Natural killer cell treated with Interleukin-12 subunit alpha and Interleukin-12 subunit beta and Interleukin-15 and Interleukin-18, amount 100 ng/mL, for 72 hours (primary cell): ENCODE measurements at regions not wholly inside any gene's neighbourhood (a gene's known extent, or its start where the extent isn't known, plus 50 kb on each side); places are given as distances from the start of the nearest gene placed in this dataset.
A peak's percentile ranks its signal among the peaks of the same experiment; 100 is the strongest.

Experiments
- ATAC-seq, 2 donors: fragments of 150-1000 bp; cut with Tn5 transposase in 1 of 2; sonication (Bioruptor Pico), chemical (Tn5 transposase) in 1 of 2; 2 replicates each; pipeline ENCODE4 v1.10.0; 2021
- DNase-seq: peaks from one replicate; pipeline ENCODE4 v3.0.0; 2022; ENCODE audit warnings: low spot score
- H3K27ac Mint-ChIP-seq, 2 donors: 1 replicate in 1 of 2; 2 replicates in 1 of 2; pipeline ENCODE4 v1.8.0; 2022; ENCODE audit warnings: mixed read lengths in 2 of 2, mild to moderate bottlenecking in 1 of 2, moderate library complexity in 1 of 2
- H3K27me3 Mint-ChIP-seq, 2 donors: 1 replicate in 1 of 2; 2 replicates in 1 of 2; pipeline ENCODE4 v1.8.0; 2022; ENCODE audit warnings: mixed read lengths in 2 of 2
- H3K36me3 Mint-ChIP-seq: one replicate; pipeline ENCODE4 v1.8.0; 2022; ENCODE audit warnings: mixed read lengths
- H3K4me1 Mint-ChIP-seq, 2 donors: 1 replicate in 1 of 2; 2 replicates in 1 of 2; pipeline ENCODE4 v1.8.0; 2022; ENCODE audit warnings: low read depth in 2 of 2, mixed read lengths in 2 of 2, mild to moderate bottlenecking in 1 of 2
- H3K4me3 Mint-ChIP-seq: one replicate; pipeline ENCODE4 v1.8.0; 2022; ENCODE audit warnings: mixed read lengths
- H3K9me3 Mint-ChIP-seq: 2 replicates; pipeline ENCODE4 v1.8.0; 2022; ENCODE audit warnings: mixed read lengths

- no peak for ATAC-seq
- Mint-ChIP-seq H3K4me3 (no peak overlapping the region), H3K27me3 (no peaks in the 10 kb centered on the region), H3K27ac (peak overlapping the region; percentile 85 to 90), H3K4me1 (peaks cover 27 to 30% of the 10 kb centered on the region in 2 donors), H3K36me3 (no peaks in the 10 kb centered on the region), H3K9me3 (no peaks in the 10 kb centered on the region)
- no peak for DNase-seq
Measured at GRCh38 chr1:53405737-53406136, 53.5 kb upstream of the DMRTB1 start.

DNA sequence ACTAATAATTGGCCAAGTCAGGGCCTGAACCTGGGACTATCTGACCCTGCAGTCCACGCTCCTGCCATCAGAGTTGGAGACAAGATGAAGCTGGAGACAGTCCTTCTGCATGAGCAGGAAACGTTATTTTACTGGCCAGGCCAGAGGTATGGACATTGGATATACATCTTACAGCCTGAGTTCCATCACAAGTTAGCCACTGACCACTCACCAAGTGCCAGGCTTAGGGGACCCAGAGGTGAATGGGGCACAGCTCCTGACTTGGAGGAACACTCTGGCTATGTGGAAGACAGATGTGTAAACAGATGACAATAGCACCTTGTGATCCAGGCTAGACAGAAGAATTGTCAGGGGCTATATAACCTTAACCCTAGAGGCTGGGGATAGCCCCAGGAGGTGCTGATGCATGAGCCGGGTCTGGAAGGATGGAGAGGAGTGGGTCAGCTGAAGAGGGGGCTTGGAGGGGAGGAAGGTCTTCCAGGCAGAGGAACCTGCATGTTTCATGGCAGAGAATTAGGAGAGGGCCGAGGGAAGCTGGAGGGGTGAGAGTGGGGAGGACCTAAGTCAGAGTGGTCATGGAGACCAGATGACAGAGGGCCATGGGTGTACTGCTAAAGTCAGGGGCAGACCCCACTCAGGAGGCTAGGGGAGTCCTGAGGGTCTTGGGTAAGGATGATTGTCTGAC is 52.5 kb upstream of the DMRTB1 start:
- ATAC-seq = no peak
- no peaks in the 10 kb centered on the region for H3K27me3 Mint-ChIP-seq
- no peaks in the 10 kb centered on the region for H3K9me3 Mint-ChIP-seq
- no peaks in the 10 kb centered on the region for H3K36me3 Mint-ChIP-seq
- H3K4me3 Mint-ChIP-seq = peak overlapping the region; percentile 18
- DNase-seq = no peak
- H3K4me1 Mint-ChIP-seq = peaks cover 34 to 40% of the 10 kb centered on the region in 2 donors
- H3K27ac Mint-ChIP-seq = peak overlapping the region; percentile 85 to 90

DNA sequence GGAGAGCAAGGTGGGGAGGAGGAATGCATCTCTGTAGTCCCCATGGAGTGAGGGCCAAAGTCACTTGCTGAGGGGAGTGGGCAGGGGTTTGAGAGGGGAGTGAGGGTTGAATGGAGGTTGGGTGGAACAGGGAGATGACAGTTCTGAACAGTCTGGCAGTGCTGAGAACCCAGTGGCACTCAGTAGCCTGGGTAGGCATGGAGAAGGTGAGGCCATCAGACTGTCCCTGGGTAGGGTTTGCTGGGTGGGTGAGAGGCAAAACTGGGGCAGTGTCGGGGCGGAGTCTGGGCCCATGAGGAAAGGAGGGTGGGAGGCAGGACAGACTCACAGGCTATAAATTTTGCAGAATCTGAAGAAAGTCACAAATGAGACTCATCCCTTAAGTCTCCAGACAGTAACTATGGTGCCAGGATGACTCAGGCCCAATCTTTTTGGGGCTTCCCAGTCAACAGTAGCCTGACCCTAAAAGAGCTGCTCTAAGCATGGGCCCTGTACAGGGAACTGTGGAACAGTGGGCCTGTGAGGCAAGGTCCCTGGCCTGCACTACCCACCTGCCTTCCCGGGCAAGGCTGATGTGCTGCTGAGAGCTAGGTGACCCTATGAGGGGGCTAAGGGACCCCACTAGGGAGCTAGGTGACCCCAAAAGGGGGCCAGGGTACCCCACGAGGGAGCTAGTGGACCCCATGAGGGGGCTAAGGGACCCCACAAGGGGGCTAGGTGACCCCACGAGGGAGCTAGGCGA is 51.0 kb upstream of the DMRTB1 start:
- H3K9me3 Mint-ChIP-seq = no peaks in the 10 kb centered on the region
- H3K36me3 Mint-ChIP-seq = no peaks in the 10 kb centered on the region
- ATAC-seq (peak in 1 of 2 donors; percentile 57), DNase-seq (no peak)
- peak overlapping the region; percentile 85 to 90 for H3K27ac Mint-ChIP-seq
- peak overlapping the region; percentile 39 for H3K4me3 Mint-ChIP-seq
- peaks cover 44 to 54% of the 10 kb centered on the region in 2 donors for H3K4me1 Mint-ChIP-seq
- H3K27me3 Mint-ChIP-seq = no peaks in the 10 kb centered on the region

DNA sequence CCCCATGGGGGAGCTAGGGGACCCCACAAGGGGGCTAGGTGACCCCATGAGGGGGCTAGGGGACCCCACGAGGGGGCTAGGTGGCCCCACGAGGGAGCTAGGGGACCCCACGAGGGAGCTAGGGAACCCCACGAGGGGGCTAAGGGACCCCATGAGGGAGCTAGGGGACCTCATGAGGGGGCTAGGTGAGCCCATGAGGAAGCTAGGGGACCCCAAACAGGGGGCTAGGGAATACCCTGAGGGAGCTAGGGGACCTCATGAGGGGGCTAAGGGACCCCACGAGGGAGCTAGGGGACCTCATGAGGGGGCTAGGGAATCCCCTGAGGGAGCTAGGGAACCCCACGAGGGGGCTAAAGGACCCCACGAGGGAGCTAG is 50.5 kb upstream of the DMRTB1 start:
- ATAC-seq = no peak
- Mint-ChIP-seq H3K4me3 (no peak overlapping the region), H3K27ac (peak overlapping the region; percentile 85 to 90), H3K36me3 (no peaks in the 10 kb centered on the region), H3K9me3 (no peaks in the 10 kb centered on the region), H3K27me3 (no peaks in the 10 kb centered on the region), H3K4me1 (peaks cover 50 to 60% of the 10 kb centered on the region in 2 donors)
- no peak for DNase-seq

- H3K4me1 Mint-ChIP-seq = peaks cover 54 to 65% of the 10 kb centered on the region in 2 donors
- H3K9me3 Mint-ChIP-seq = no peaks in the 10 kb centered on the region
- no peaks in the 10 kb centered on the region for H3K36me3 Mint-ChIP-seq
- ATAC-seq = no peak
- no peak for DNase-seq
- peak overlapping the region; percentile 68 for H3K4me3 Mint-ChIP-seq
- peak overlapping the region; percentile 97 to 98 for H3K27ac Mint-ChIP-seq
- no peaks in the 10 kb centered on the region for H3K27me3 Mint-ChIP-seq
Measured at GRCh38 chr1:53409233-53409632, 50.0 kb upstream of the DMRTB1 start.
